ENCODE measurements at regions not wholly inside any gene's neighbourhood (a gene's known extent, or its start where the extent isn't known, plus 50 kb on each side); places are given as distances from the start of the nearest gene placed in this dataset.
A peak's percentile ranks its signal among the peaks of the same experiment; 100 is the strongest.

- TF ChIP-seq POLR2A (IDR thresholded peaks at IDR 0.05) (no peak), CTCF (IDR thresholded peaks at IDR 0.05) (no peak)
- Histone ChIP-seq H3K27ac (no peak overlapping the region), H3K4me3 (no peak overlapping the region), H3K4me1 (no peaks in the 10 kb centered on the region), H3K9me3 (no peaks in the 10 kb centered on the region), H3K27me3 (no peaks in the 10 kb centered on the region), H3K36me3 (no peaks in the 10 kb centered on the region)
- DNase-seq (no peak), ATAC-seq (no peak)
- intact Hi-C loops (cut with DNase I): no loop called here
These were observed 267.5 kb upstream of the OPRM1 start for GRCh38 chr6:153771577-153771976.

GRCh38 chr6:153767127-153767526, 271.9 kb upstream of the OPRM1 start:
- TF ChIP-seq POLR2A (IDR thresholded peaks at IDR 0.05): no peak
- TF ChIP-seq CTCF (IDR thresholded peaks at IDR 0.05): no peak
- peak in 1 of 4 donors; percentile 30 for ATAC-seq
- H3K36me3 ChIP-seq: no peaks in the 10 kb centered on the region

GRCh38 chr6:153758516-153758915, 280.5 kb upstream of the OPRM1 start:
- TF ChIP-seq CTCF (IDR thresholded peaks at IDR 0.05): no peak
- TF ChIP-seq POLR2A (IDR thresholded peaks at IDR 0.05): no peak
- WGBS (ENCODE audit: insufficient coverage, low coverage, low lambda C conversion rate, missing lambda C conversion rate): no CpG with 5 or more reads among the region's 2 CpGs
- DNase-seq (no peak), ATAC-seq (no peak)
- intact Hi-C loops (cut with DNase I): no loop called here
- no peak overlapping the region for H3K27ac ChIP-seq
- H3K27me3 ChIP-seq: no peaks in the 10 kb centered on the region
- H3K4me3 ChIP-seq: no peak overlapping the region
- no peaks in the 10 kb centered on the region for H3K9me3 ChIP-seq
- no peaks in the 10 kb centered on the region for H3K36me3 ChIP-seq
- no peaks in the 10 kb centered on the region for H3K4me1 ChIP-seq

More at GRCh38 chr6:153767127-153767526, 271.9 kb upstream of the OPRM1 start:
- intact Hi-C loops (cut with DNase I): no loop called here
- DNase-seq: no peak
- H3K9me3 ChIP-seq: no peaks in the 10 kb centered on the region
- no peak overlapping the region for H3K4me3 ChIP-seq
- H3K4me1 ChIP-seq: no peaks in the 10 kb centered on the region
- 28% methylated on average over 5 of the region's 5 CpGs for WGBS (ENCODE audit: insufficient coverage, low coverage, low lambda C conversion rate, missing lambda C conversion rate)
- H3K27me3 ChIP-seq: no peaks in the 10 kb centered on the region
- H3K27ac ChIP-seq: no peak overlapping the region

GRCh38 chr6:153735761-153736160, 303.3 kb upstream of the OPRM1 start:
- Histone ChIP-seq H3K36me3 (no peaks in the 10 kb centered on the region), H3K4me3 (no peak overlapping the region), H3K9me3 (no peaks in the 10 kb centered on the region), H3K27ac (no peak overlapping the region), H3K4me1 (no peaks in the 10 kb centered on the region), H3K27me3 (no peaks in the 10 kb centered on the region)
- intact Hi-C loops (cut with DNase I): no loop called here
- TF ChIP-seq CTCF (IDR thresholded peaks at IDR 0.05) (no peak), POLR2A (IDR thresholded peaks at IDR 0.05) (no peak)
- DNase-seq (no peak), ATAC-seq (no peak)
- 58% methylated on average over 2 of the region's 5 CpGs for WGBS (ENCODE audit: insufficient coverage, low coverage, low lambda C conversion rate, missing lambda C conversion rate)

- no peak overlapping the region for H3K4me3 ChIP-seq
These were observed 309.9 kb upstream of the OPRM1 start for GRCh38 chr6:153729189-153729588.

More at GRCh38 chr6:153729189-153729588, 309.9 kb upstream of the OPRM1 start:
- no peaks in the 10 kb centered on the region for H3K27me3 ChIP-seq
- intact Hi-C loops (cut with DNase I): no loop called here
- 26% methylated on average over 2 of the region's 2 CpGs for WGBS (ENCODE audit: insufficient coverage, low coverage, low lambda C conversion rate, missing lambda C conversion rate)
- H3K4me1 ChIP-seq: peaks cover 0 to 5% (median 0%) of the 10 kb centered on the region in 4 donors
- no peak for DNase-seq
- H3K36me3 ChIP-seq: no peaks in the 10 kb centered on the region
- H3K27ac ChIP-seq: no peak overlapping the region
- no peaks in the 10 kb centered on the region for H3K9me3 ChIP-seq
- no peak for ATAC-seq
- TF ChIP-seq CTCF (IDR thresholded peaks at IDR 0.05) (no peak), POLR2A (IDR thresholded peaks at IDR 0.05) (no peak)

Measured in right lobe of liver (tissue), 6 donors.